Hepatocyte (in vitro differentiated cells): ENCODE measurements at regions not wholly inside any gene's neighbourhood (a gene's known extent, or its start where the extent isn't known, plus 50 kb on each side); places are given as distances from the start of the nearest gene placed in this dataset.

ENCODE experiments used
- DNase-seq: peaks from one replicate; pipeline ENCODE4 v3.0.0-alpha.2; 2016; ENCODE audit warnings: low spot score
- H2AFZ ChIP-seq: fragments of 200-600 bp; sonication (generic); 2 replicates; pipeline ENCODE4 v1.6.0; 2016; ENCODE audit warnings: antibody characterized with exemption, mild to moderate bottlenecking
- H3K27ac ChIP-seq: fragments of 200-600 bp; sonication (generic); 2 replicates; pipeline ENCODE4 v1.5.1; 2016; ENCODE audit warnings: mild to moderate bottlenecking
- H3K27me3 ChIP-seq: fragments of 200-600 bp; sonication (generic); 2 replicates; pipeline ENCODE4 v1.6.1; 2016
- H3K36me3 ChIP-seq: fragments of 200-600 bp; sonication (generic); replicated peaks from 2 replicates; pipeline ENCODE4 v1.5.1; 2016; ENCODE audit warnings: low read depth; ENCODE audit not compliant: insufficient read depth
- H3K4me1 ChIP-seq: fragments of 200-600 bp; sonication (generic); 2 replicates; pipeline ENCODE4 v1.5.1; 2016; ENCODE audit warnings: mild to moderate bottlenecking, moderate library complexity; ENCODE audit not compliant: insufficient read depth
- H3K4me2 ChIP-seq: fragments of 200-600 bp; sonication (generic); 2 replicates; pipeline ENCODE4 v1.6.0; 2016
- H3K4me3 ChIP-seq: fragments of 200-600 bp; sonication (generic); 2 replicates; pipeline ENCODE4 v1.5.1; 2016; ENCODE audit warnings: mild to moderate bottlenecking
- H3K79me2 ChIP-seq: fragments of 200-600 bp; sonication (generic); 2 replicates; pipeline ENCODE4 v1.6.0; 2017; ENCODE audit warnings: mild to moderate bottlenecking
- H3K9me2 ChIP-seq: fragments of 200-600 bp; sonication (generic); replicated peaks from 2 replicates; pipeline ENCODE4 v1.6.0; 2017; ENCODE audit warnings: mild to moderate bottlenecking; ENCODE audit not compliant: insufficient read depth
- H3K9me3 ChIP-seq: fragments of 200-600 bp; sonication (generic); 2 replicates; pipeline ENCODE4 v1.5.1; 2016; ENCODE audit warnings: low read depth, mild to moderate bottlenecking
- H4K20me1 ChIP-seq: fragments of 200-600 bp; sonication (generic); 2 replicates; pipeline ENCODE4 v1.6.0; 2016; ENCODE audit warnings: mild to moderate bottlenecking; ENCODE audit not compliant: insufficient read depth, poor library complexity, severe bottlenecking
- CTCF ChIP-seq: fragments of 200-600 bp; sonication (generic); IDR thresholded peaks from 2 replicates; pipeline ENCODE4 v1.5.1; 2016; ENCODE audit warnings: antibody characterized with exemption, mild to moderate bottlenecking; ENCODE audit not compliant: poor library complexity
- EZH2 ChIP-seq: fragments of 200-600 bp; sonication (generic); IDR thresholded peaks from 2 replicates; pipeline ENCODE4 v1.6.1; 2016; ENCODE audit warnings: antibody characterized with exemption, mild to moderate bottlenecking, borderline replicate concordance
- EZH2phosphoT487 ChIP-seq: fragments of 200-600 bp; sonication (generic); IDR thresholded peaks from one replicate; pipeline ENCODE4 v1.6.1; 2018; ENCODE audit warnings: antibody characterized with exemption, mild to moderate bottlenecking, low read depth, moderate library complexity; ENCODE audit not compliant: unreplicated experiment, severe bottlenecking
- WGBS: methylation state at CpG from one replicate; pipeline ENCODE4 v1.1.6; 2016; ENCODE audit warnings: low lambda C conversion rate; ENCODE audit errors: missing lambda C conversion rate; 5-methylcytosine and 5-hydroxymethylcytosine counted together

- WGBS, result 38% methylated on average over 4 of the region's 4 CpGs
- Histone ChIP-seq H3K4me3 (no peak overlapping the region), H3K9me3 (no peaks in the 10 kb centered on the region), H3K36me3 (no peaks in the 10 kb centered on the region), H2AFZ (no peak overlapping the region), H3K4me2 (no peak overlapping the region), H3K27me3 (no peaks in the 10 kb centered on the region), H3K27ac (no peak overlapping the region), H4K20me1 (no peaks in the 10 kb centered on the region), H3K9me2 (no peaks in the 10 kb centered on the region), H3K4me1 (no peaks in the 10 kb centered on the region), H3K79me2 (no peaks in the 10 kb centered on the region)
- TF ChIP-seq CTCF, result no peak
- TF ChIP-seq EZH2phosphoT487, result no peak
- no peak for TF ChIP-seq EZH2
- no peak for DNase-seq
Measured at GRCh38 chr2:147094077-147094476, 750.8 kb upstream of the ACVR2A start.

GRCh38 chr2:147092266-147092665, 752.6 kb upstream of the ACVR2A start:
- 88% methylated on average over 4 of the region's 4 CpGs for WGBS
- Histone ChIP-seq H3K9me2 (no peaks in the 10 kb centered on the region), H3K9me3 (no peaks in the 10 kb centered on the region)

GRCh38 chr2:147091448-147091847, 753.4 kb upstream of the ACVR2A start:
- H3K27me3 ChIP-seq, result no peaks in the 10 kb centered on the region
- TF ChIP-seq EZH2, result no peak
- no peak for TF ChIP-seq EZH2phosphoT487
- TF ChIP-seq CTCF, result no peak
- no peak overlapping the region for H3K27ac ChIP-seq
- WGBS, result 0% methylated on average over 1 of the region's 1 CpG
- no peaks in the 10 kb centered on the region for H4K20me1 ChIP-seq
- H3K4me3 ChIP-seq, result no peak overlapping the region
- no peak overlapping the region for H2AFZ ChIP-seq
- no peaks in the 10 kb centered on the region for H3K36me3 ChIP-seq
- H3K9me3 ChIP-seq, result no peaks in the 10 kb centered on the region
- H3K9me2 ChIP-seq, result no peaks in the 10 kb centered on the region
- no peaks in the 10 kb centered on the region for H3K79me2 ChIP-seq
- H3K4me2 ChIP-seq, result no peak overlapping the region
- no peaks in the 10 kb centered on the region for H3K4me1 ChIP-seq
- DNase-seq, result no peak

More at GRCh38 chr2:147092266-147092665, 752.6 kb upstream of the ACVR2A start:
- Histone ChIP-seq H2AFZ (no peak overlapping the region), H4K20me1 (no peaks in the 10 kb centered on the region), H3K4me1 (no peaks in the 10 kb centered on the region), H3K79me2 (no peaks in the 10 kb centered on the region), H3K4me3 (no peak overlapping the region), H3K4me2 (no peak overlapping the region), H3K27ac (no peak overlapping the region), H3K27me3 (no peaks in the 10 kb centered on the region), H3K36me3 (no peaks in the 10 kb centered on the region)
- no peak for TF ChIP-seq CTCF
- DNase-seq, result no peak

- 69% methylated on average over 2 of the region's 2 CpGs for WGBS
- Histone ChIP-seq H3K36me3 (no peaks in the 10 kb centered on the region), H3K27me3 (no peaks in the 10 kb centered on the region), H3K9me3 (no peaks in the 10 kb centered on the region), H4K20me1 (no peaks in the 10 kb centered on the region), H3K4me2 (no peak overlapping the region), H3K27ac (no peak overlapping the region), H3K4me1 (no peaks in the 10 kb centered on the region), H3K9me2 (no peaks in the 10 kb centered on the region), H2AFZ (no peak overlapping the region), H3K4me3 (no peak overlapping the region), H3K79me2 (no peaks in the 10 kb centered on the region)
- no peak for DNase-seq
- TF ChIP-seq EZH2, result no peak
- TF ChIP-seq CTCF, result no peak
- TF ChIP-seq EZH2phosphoT487, result no peak
Measured at GRCh38 chr2:147088871-147089270, 756.0 kb upstream of the ACVR2A start.
